Thyroid gland (tissue), 4 donors: ENCODE measurements at regions not wholly inside any gene's neighbourhood (a gene's known extent, or its start where the extent isn't known, plus 50 kb on each side); places are given as distances from the start of the nearest gene placed in this dataset.

Experiments
- CTCF ChIP-seq, 6 experiments: fragments of 200-600 bp in 3 of 6; fragments of 450-650 bp in 3 of 6; sonication (generic) in 3 of 6; IDR thresholded peaks; one replicate each; pipeline ENCODE4 v1.5.1; 2016 to 2019; ENCODE audit warnings: antibody characterized with exemption in 6 of 6, mild to moderate bottlenecking in 2 of 6, inconsistent platforms in 1 of 6, moderate library complexity in 1 of 6
- POLR2A ChIP-seq, 2 donors: fragments of 450-650 bp; IDR thresholded peaks; one replicate each; pipeline ENCODE4 v1.6.1; 2017; ENCODE audit warnings: antibody characterized with exemption in 2 of 2, mild to moderate bottlenecking in 2 of 2, moderate library complexity in 1 of 2

GRCh38 chr5:15406478-15406877, 93.5 kb upstream of the FBXL7 start:
- no peak for TF ChIP-seq CTCF (IDR thresholded peaks at IDR 0.05)
- no peak for TF ChIP-seq POLR2A (IDR thresholded peaks at IDR 0.05)
